Hepatic stellate cell (primary cell): ENCODE measurements at regions not wholly inside any gene's neighbourhood (a gene's known extent, or its start where the extent isn't known, plus 50 kb on each side); places are given as distances from the start of the nearest gene placed in this dataset.
A peak's percentile ranks its signal among the peaks of the same experiment; 100 is the strongest.
"Not testable (repeated sequence)": the region's sequence is repeated elsewhere in the genome, so short reads cannot be mapped to it uniquely, and the experiment has no call there.

Experiments used
- DNase-seq: peaks from one replicate; pipeline ENCODE4 v3.0.0; 2011; ENCODE audit warnings: low spot score

DNA sequence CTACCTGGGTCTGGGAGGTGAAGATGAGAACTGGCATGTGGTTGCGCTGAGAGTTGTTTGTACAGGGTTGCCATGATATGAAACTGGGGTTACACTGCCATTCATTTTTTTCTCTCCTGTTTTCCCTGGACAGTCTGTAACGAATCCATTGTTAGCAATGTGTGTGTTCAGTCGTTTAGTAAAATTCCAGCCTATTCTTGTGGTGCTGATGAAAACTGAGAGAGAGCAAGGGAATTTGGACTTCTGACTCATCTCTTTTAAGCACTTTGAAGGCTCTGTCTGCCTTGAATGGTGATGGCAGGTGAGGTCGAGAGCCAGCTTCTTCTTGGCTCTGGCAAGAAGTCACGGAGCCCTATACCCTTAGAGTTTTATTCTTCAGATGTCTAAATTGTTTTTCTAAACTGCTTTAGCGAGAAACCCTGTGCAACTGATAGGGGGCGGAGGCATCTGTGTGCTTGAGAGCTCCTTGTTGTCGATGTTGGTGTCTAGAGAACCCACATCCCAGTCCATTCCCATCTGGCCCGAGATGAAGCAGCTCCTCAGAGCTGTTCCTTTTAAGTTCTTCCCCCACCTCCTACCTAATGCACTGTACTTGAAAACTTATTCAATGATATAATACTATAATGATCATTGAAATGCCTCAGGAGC, 204.4 kb downstream of the TMX1 start:
- DNase-seq = no peak

DNA sequence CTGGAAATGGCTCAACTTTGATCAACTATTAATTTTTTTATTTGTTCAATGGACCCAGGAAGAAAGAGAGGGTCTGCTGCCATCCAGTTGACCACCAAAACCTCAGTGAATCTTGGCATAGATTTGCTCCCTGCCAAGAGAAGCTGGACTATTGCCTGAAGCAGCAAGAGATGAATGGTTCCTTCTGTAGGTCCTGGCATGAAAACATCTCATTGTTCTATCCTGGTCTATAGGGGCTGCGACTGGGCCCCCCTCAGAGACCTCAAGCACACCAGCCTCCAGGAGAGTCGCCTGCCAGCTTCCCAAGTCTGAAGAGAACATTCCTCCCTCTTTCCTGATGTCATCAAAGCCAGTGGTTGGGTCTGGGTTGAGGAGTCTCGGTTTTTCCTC, 204.9 kb downstream of the TMX1 start:
- DNase-seq = no peak

DNA sequence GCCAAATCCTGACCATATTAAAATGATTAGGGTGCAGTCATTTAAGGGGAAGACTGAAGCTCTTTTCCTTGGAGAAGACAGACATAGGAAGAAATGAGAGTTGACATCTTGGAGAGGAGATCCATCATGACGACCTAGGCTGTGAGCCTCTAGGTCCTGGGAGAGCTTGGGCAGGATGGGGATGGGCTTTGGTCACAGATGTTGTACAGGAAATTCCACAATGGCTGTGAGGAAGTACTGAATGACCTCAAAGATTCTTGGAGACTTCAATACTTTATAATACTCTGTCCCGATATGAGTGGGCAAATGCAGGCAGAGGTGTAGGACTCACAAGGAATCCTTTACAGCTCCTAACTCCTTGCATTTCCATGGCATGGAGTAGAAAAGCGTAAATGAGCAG, 204.9 kb upstream of the FRMD6 start:
- DNase-seq = no peak

DNA sequence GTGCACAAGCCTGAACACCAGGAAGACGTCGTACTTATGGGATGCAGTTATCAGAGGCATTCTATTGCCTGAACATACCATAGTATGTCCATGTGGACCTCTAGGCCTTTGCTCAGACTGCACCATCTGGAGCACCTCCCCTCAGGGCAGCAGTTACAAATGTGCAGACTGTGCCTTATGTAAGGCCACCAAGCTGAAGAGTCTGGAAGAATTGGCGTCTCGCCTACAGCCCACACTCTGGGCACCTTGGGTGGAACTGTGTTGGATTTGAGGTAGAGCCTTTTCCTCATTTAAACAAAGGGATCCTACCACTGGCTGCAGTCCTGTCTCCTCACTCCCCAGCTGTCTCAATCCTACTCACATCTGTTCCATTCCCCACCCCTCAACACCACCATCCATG, 204.3 kb upstream of the FRMD6 start:
- DNase-seq = no peak

DNA sequence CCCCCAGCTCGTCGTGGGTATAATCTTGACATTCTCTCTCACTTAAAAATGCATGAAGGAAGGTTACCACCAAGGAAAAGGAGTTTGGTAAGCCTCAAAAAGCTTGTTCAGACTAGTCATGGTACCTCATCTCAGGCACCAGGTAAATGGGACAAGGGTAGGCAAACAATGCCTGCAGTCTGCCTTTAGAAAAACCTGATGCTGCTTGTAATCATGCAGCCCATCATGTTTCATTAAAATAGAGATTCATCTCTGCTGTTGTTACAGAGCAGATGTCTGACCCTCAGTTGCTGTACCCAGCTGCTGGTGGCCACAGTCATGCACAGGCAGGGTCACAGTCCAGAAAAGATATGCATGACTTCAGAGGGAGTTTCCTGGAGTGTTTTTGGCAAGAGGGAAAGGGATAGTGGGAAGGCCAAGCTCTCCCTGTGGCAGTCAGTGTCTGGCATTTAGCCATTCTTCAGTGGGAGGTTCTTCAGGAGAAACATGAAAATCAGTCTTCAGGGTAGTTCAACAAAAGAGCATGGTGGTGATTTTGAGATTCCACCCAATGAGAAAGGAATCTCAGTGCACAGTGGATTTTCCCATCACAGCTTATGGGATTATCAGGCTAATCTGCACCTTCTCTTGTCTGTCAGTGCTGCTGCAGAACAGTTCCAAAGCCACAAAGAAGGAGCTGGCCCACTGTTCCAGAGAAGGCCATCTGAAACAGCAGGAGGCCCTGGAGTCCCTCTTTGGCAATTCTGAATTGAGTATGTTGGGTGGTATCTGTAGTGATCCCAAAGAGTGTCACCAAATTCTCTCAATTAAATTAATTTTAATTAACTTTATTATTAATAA, 202.7 kb upstream of the FRMD6 start:
- DNase-seq = peak; percentile 75

DNA sequence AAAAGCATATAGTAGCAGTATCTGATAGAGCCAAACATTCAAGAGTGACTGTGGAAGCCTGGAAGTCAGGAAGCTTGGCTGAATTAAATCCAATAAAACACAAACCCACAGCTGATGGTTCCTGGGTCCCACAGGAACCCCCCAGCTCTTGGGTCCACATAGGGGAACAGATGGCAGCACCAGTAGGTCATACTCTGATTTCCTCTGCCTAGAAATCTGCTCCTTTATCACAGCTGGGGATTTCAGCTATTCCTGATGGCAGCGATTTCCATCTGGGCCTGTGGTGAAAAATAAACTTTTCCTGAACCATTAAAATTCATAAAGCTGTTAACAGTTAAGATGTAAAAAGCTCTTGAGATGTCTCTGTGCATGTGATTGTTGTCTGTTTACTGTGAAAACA, 202.0 kb upstream of the FRMD6 start:
- no peak for DNase-seq

DNA sequence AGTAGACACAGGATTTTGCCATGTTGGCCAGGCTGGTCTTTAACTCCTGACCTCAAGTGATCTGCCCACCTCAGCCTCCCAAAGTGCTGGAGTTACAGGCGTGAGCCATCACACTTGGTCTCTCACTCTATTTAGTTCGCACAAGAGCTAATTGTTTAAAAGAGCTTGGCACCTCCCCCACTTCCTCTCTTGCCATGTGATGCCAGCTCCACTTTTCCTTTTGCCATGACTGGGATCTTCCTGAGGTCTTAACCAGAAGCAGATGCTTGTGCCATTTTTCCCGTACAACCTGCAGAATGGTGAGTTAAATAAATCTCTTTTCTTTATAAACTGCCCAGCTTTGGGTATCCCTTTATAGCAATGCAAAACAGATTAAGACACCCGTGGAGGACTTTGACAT, 200.1 kb upstream of the FRMD6 start:
- DNase-seq = no peak

DNA sequence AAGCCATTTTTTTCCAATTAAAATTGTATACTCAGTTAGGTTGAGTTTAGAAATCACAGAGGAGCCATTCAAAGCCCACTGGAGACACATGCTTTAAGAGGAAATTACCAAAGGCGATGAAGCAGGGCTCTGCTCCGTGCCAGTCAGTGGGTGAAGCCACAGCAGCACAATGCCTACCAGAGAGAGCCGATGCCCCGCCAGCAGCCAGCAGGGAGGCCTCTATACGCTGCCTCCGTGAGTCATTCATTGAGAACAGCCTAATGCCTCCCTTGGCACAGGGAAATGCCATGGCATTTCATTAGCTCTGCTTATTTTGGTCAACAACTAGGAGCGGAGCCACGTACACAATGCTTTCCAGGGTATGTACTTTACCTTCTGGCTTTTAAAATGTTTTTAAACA, 197.8 kb upstream of the FRMD6 start:
- no peak for DNase-seq

DNA sequence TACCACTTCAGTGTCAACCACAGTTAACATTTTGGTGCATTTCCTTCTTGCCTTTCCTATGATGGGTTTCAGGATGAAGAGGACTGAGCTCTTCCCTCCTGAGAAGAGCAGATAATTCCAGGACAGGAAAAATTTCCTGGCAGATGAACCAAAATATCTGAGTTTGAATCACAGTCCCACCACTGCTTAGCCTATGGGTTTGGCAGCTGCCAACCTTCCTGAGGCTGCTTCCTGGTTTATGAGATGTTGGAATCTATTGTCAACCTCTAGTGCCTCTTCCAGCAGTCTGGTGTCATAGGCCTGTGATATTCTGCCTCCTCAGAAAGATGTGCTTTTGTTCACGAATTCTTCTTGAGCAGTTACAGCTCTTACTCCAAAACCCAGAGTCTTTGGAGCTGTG, 197.4 kb upstream of the FRMD6 start:
- no peak for DNase-seq

DNA sequence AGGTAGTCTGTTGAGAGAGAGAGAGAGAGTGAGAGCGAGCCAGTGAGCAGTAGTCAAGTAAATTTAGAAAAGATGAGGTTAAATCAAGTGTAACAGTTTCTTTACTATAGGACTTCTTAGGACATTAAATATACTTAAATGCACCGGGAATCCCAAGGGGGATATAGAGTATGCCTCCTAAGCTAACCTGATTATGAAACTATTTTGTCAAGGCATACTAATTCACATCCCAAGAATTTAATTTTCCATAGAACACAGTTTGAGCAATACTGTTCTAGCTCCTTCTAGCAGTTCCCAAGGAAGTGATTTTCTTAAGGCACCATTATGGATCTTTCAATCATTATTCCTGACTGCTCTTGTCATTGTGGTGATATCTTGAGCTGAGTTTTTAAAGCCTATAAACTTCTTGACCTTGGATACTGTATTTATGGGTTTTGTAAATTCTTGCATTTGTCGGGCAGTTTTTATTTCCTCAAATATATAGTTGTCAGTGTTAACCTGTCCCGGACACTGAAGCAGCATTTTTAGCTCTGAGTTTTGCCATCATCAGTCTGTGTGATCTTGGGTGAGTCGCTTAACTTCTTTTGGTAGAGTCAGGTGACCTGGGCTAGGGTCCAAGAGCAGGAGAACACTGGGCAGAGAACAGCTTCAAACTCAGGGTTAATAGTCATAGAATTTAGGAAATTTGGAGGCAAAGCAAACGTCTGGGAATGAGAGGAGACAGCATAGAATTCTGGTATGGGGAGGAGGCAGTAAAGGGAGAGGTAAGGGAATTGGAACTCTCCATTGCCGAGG, 196.5 kb upstream of the FRMD6 start:
- DNase-seq = no peak

DNA sequence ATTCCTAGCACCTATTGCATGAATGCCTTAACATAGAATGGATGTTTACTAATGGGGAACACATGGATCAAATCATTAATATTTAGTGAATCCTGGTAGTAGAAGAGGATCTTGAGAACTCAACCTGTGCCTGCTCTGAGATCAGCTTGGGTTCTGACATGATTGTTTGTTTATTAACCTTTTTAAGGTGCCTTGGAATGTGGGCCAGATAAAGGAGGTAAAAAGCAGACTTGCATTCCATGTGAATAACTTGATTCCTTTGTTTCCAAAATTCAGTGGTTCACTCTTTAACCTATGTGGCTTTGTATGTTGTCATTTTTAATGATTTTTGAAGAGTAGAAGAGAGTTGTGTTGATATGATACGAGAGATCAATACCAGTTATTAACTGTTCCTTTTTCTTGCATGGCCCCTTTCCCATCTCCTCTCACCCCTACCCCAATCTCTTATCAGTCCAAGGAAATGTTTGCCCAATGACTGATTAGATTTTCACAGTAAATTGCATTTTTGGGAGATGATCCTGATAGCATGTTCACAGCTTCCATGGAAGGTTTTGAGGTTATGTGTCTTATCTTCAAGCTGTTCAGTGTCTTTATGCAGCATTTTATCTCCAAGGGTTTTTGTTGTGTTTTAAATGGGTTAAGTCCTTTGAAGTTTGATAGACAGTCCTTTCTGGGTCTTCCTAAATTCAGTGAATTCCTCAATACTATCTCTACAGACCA, 193.7 kb upstream of the FRMD6 start:
- DNase-seq = no peak

DNA sequence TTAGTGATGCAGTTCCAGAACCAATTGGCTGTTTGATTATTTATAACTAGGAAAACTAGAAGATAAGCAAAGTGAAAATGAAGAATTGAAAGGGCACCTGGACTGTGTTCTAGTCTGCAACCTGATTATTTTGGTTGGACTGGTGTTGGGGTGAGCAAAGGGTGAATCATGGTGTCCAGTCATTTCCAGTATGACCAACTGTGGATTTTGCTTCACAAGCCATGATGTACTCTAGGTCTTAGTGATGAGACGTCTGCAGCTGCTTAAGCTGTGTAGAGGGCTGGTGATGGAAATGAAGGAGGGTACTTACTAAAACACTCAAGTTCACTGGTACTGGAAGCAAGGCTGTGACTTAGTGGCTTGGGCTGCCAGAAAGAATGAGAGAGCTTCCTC, 193.2 kb upstream of the FRMD6 start:
- DNase-seq = peak; percentile 48

DNA sequence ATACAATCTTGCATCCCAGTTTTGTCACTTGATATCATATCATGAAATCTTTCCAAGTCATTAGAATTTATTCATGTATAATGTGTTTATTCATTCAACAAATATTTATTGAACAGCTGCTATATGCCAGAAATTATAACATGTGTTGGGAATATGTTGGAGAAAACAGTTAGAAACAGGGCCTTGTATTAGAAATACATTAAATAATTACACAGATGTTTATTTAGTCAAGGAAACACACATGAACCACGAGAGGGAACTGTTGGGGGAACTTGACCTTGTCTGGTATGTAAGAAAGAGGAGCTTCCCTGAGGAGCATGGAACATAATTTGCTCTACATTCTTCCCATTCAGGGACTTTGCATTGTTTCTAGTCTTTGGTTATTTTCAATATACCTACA, 191.7 kb upstream of the FRMD6 start:
- DNase-seq = no peak

DNA sequence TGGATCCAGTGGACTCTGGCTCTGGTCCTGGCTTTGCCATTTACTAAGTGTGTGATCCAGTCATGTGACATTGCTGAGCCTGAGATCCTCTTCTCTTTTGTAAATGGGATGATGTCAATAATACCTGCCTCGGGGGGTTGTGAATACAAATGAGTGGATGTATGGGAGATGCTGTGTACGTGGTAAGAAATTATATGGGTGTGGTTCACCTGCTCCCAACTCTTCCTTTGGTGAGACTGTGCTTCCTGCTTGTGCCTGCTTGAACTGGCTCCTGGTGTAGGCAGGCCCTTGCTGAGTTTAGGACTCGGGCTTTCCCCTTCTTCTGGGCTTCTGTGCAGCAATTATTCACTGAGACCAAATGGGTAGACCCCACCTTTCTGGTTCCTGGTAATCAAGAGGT, 189.5 kb upstream of the FRMD6 start:
- DNase-seq = no peak

DNA sequence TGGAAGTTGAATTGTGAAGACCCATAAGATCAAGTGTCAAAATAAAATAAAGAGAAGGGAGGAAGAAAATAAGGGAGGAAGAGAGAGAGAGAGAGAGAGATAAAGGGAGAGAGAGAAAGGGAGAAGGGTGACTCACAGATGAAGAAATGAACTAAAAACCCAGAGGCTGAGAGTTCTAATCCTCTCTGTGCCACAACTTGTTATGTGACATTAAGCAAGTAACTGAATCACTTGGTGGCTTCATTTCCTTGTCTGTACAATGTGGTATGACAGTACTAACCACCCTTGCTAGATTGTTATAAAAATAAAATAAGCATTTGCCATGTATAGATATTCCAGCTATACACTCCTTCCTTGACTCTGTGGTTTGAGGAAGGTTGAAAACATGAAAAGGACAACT, 189.0 kb upstream of the FRMD6 start:
- DNase-seq = no peak

DNA sequence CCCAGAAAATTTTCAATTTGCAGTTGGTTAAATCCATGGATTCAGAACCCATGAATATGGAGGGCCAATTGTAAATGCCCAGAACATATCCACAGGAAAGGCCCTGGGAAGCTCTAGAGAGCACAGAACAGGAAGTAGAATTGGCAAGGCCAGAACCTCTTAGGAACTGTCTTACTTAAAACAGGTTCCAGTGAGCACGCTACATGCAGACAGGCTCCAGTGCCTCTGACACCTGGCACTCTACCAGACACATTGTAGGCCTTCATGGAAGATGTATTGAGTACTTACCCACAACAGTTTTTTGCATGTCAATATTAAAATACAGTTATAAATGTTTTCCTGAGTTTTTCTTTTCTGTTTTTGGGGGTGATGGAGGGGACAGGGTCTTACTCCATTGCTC, 188.2 kb upstream of the FRMD6 start:
- no peak for DNase-seq

DNA sequence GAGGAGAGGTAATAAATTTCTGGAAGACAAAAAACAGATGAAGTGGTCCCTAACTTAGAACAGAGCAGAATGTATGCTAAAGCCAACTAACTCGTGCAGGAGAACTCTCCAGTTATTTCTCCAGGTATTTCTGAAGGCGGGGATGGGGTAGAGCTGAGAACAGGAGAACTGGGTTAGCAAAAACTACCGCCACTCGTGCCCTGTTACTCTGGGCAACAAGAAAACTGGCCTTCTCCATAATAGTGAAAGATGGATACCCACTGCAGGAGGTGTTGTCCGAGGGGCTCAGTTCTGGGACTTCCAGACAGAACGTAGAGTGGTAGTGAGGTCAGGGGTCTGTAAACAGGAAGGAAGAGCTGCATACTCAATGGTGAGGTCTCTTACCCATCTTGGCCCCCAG, 187.3 kb upstream of the FRMD6 start:
- no peak for DNase-seq

DNA sequence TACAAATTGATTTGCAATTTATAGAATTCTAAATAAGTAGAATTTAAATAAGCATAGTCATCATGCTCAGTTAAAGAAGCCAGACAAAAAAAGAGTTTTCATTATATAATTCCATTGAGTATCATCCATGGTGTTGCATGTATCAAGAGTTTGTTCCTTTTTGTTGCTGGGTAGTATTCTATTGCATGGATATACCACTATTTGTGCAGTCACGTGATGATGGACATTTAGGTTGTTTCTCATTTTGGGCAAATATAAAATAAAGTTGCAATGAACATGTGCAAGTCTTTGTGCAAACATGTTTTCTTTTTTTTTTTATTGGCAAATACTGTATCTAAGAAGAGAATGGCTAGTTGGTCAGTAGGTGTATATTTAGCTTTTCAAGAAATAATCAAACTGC, 186.2 kb upstream of the FRMD6 start:
- no peak for DNase-seq

DNA sequence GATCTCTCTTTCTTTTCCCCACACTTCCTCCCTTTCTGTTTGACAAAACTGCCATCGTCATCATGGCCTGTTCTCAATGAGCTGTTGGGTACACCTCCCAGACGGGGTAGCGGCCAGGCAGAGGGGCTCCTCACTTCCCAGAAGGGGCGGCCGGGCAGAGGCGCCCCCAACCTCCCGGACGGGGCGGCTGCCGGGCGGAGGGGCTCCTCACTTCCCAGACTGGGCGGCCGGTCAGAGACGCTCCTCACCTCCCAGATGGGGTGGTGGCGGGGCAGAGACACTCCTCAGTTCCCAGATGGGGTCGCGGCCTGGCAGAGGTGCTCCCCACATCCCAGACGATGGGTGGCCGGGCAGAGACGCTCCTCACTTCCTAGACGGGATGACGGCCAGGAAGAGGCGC, 184.3 kb upstream of the FRMD6 start:
- DNase-seq = not testable (repeated sequence)

DNA sequence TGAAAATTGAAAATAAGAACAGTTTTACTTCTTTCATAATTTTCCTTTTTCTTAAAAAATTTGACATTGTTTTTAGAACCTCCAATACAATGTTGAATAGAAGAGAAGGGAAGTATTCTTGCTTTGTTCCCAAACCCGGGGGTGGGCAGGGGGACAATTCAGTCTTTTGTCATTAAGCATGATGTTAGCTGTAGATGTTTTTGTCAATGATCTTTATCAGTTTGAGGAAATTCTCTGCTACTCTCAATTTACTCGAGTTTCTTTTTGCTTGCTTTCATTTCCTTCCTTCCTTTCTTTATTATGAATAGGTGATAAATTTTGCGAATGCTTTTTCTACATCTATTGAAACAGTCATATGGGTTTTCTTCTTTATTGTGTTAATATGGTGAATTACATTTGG, 183.2 kb upstream of the FRMD6 start:
- DNase-seq = no peak

DNA sequence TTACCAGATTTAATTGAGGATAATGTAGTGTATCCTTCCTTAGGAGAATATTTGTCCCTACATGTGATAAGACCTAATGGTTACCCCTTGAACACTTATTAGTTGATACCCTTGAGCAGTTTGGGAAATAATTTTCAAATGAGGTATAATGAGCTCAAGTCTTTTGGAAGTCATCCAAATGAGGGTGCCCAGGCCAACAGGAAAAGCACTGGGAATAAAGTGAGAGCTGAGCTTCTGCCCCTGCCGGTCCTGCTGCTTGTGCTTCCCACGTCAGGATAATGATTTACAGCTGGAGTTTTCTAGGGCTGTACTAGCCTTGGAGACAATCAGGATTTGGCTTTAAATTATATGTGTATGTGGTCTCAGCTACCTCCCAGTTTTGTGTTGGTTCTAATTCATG, 178.8 kb upstream of the FRMD6 start:
- no peak for DNase-seq

DNA sequence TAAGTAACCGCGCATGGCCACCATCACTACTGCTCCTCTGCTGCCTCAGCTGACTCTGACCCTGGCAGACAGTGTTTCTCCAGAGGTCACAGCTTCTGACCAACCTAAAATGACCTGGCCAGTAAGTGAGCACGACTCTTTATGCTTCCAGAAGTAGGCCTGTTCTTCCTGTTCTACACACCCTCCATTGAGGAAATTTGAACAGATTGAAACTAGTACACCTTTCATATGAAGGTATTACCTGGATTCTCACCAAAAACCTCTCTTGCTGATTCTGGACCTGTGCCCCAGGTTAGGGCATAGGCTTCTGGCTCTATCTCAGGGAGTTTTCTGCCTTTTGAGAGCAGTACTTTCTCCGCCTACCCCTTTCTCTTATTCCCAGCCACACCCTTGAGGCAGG, 178.4 kb upstream of the FRMD6 start:
- no peak for DNase-seq
